Smooth muscle cell (in vitro differentiated cells): ENCODE measurements at regions not wholly inside any gene's neighbourhood (a gene's known extent, or its start where the extent isn't known, plus 50 kb on each side); places are given as distances from the start of the nearest gene placed in this dataset.

Experiments
- DNase-seq: peaks from one replicate; lab custom pipeline; 2025; ENCODE audit not compliant: unreplicated experiment; lab: John Stamatoyannopoulos, UW
- H2AFZ ChIP-seq: fragments of 200-600 bp; sonication (generic); 2 replicates; pipeline ENCODE4 v1.6.0; 2016; ENCODE audit warnings: antibody characterized with exemption, low read depth, mild to moderate bottlenecking
- H3F3A ChIP-seq: fragments of 200-600 bp; sonication (generic); 2 replicates; pipeline ENCODE4 v1.6.0; 2017; ENCODE audit warnings: antibody characterized with exemption, low read depth
- H3K27ac ChIP-seq: fragments of 200-600 bp; sonication (generic); 2 replicates; pipeline ENCODE4 v1.5.1; 2016; ENCODE audit warnings: low read depth, mild to moderate bottlenecking
- H3K27me3 ChIP-seq: fragments of 200-600 bp; sonication (generic); 2 replicates; pipeline ENCODE4 v1.6.1; 2016; ENCODE audit warnings: low read depth, mild to moderate bottlenecking
- H3K36me3 ChIP-seq: fragments of 200-600 bp; sonication (generic); 2 replicates; pipeline ENCODE4 v1.5.1; 2016; ENCODE audit warnings: low read depth
- H3K4me1 ChIP-seq: fragments of 200-600 bp; sonication (generic); 2 replicates; pipeline ENCODE4 v1.5.1; 2016; ENCODE audit warnings: low read depth
- H3K4me2 ChIP-seq: fragments of 200-600 bp; sonication (generic); 2 replicates; pipeline ENCODE4 v1.6.0; 2016; ENCODE audit warnings: mild to moderate bottlenecking
- H3K4me3 ChIP-seq: fragments of 200-600 bp; sonication (generic); 2 replicates; pipeline ENCODE4 v1.5.1; 2016; ENCODE audit warnings: mild to moderate bottlenecking
- H3K79me2 ChIP-seq: fragments of 200-600 bp; sonication (generic); 2 replicates; pipeline ENCODE4 v1.6.0; 2016; ENCODE audit warnings: low read depth, mild to moderate bottlenecking
- H3K9ac ChIP-seq: fragments of 200-600 bp; sonication (generic); 2 replicates; pipeline ENCODE4 v1.6.0; 2016; ENCODE audit warnings: low read depth
- H3K9me3 ChIP-seq: fragments of 200-600 bp; sonication (generic); replicated peaks from 2 replicates; pipeline ENCODE4 v1.5.1; 2016; ENCODE audit warnings: low read depth
- H4K20me1 ChIP-seq: fragments of 200-600 bp; sonication (generic); 2 replicates; pipeline ENCODE4 v1.6.0; 2016; ENCODE audit warnings: low read depth
- WGBS: methylation state at CpG from one replicate; pipeline ENCODE4 v1.1.7; 2016; ENCODE audit warnings: low lambda C conversion rate; 5-methylcytosine and 5-hydroxymethylcytosine counted together
- TF ChIP-seq, protein P1 (sequence below): fragments of 200-600 bp; sonication (generic); IDR thresholded peaks from 2 replicates; pipeline ENCODE4 v1.5.1; 2017; ENCODE audit warnings: borderline replicate concordance, mild to moderate bottlenecking, antibody characterized with exemption; ENCODE audit not compliant: insufficient read depth, poor library complexity, severe bottlenecking

DNA sequence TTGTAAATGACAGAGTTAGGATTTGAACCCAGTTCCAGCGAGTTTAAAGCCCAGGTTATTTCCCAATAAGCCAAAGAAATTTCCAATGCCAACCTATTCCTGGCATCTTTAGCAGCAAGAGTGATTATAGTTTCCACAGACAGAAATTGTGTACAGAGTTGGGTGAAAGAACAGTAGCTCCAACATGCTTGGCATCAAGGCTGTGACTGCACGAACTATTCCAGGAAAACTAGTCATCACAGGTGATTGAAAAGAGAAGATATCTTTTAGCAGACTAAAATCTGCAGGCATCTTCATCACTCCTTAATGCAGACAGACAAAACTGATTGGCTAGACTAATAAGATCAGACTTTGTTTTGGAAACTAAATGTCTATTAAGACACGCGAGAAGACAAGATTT is 262.7 kb upstream of the PLEKHG7 start:
- Histone ChIP-seq H3K4me1 (no peaks in the 10 kb centered on the region), H3K4me2 (no peak overlapping the region), H4K20me1 (no peaks in the 10 kb centered on the region), H3K36me3 (no peaks in the 10 kb centered on the region), H3F3A (no peaks in the 10 kb centered on the region), H3K79me2 (no peaks in the 10 kb centered on the region), H3K4me3 (no peak overlapping the region), H3K27me3 (no peaks in the 10 kb centered on the region), H3K9ac (no peak overlapping the region), H3K9me3 (no peaks in the 10 kb centered on the region), H3K27ac (no peak overlapping the region), H2AFZ (no peak overlapping the region)
- TF ChIP-seq, protein P1, sequence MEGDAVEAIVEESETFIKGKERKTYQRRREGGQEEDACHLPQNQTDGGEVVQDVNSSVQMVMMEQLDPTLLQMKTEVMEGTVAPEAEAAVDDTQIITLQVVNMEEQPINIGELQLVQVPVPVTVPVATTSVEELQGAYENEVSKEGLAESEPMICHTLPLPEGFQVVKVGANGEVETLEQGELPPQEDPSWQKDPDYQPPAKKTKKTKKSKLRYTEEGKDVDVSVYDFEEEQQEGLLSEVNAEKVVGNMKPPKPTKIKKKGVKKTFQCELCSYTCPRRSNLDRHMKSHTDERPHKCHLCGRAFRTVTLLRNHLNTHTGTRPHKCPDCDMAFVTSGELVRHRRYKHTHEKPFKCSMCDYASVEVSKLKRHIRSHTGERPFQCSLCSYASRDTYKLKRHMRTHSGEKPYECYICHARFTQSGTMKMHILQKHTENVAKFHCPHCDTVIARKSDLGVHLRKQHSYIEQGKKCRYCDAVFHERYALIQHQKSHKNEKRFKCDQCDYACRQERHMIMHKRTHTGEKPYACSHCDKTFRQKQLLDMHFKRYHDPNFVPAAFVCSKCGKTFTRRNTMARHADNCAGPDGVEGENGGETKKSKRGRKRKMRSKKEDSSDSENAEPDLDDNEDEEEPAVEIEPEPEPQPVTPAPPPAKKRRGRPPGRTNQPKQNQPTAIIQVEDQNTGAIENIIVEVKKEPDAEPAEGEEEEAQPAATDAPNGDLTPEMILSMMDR: no peak
- 97% methylated on average over 4 of the region's 4 CpGs for WGBS
- DNase-seq: no peak

DNA sequence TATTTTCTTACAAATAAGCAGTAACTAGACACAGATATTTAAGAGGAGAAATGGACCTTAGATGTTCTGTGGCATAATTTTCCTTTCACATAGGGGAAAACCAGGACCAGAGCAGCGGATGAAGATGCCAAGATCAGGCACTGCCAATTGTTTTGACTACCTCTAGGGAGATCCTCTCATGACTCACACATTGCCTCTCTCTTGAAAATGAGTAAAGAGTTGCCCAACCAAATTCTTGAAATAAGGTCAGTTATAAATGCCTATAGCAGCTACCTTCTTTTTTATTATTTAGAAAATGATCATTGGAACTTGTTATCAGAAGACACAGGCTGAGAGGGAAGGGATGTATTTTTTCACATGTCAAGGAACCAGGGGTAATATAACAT is 263.4 kb upstream of the PLEKHG7 start:
- no peak overlapping the region for H3K4me3 ChIP-seq
- H3K4me1 ChIP-seq: no peaks in the 10 kb centered on the region
- no peaks in the 10 kb centered on the region for H4K20me1 ChIP-seq
- H3K27me3 ChIP-seq: no peaks in the 10 kb centered on the region
- H3K9me3 ChIP-seq: no peaks in the 10 kb centered on the region
- H3F3A ChIP-seq: no peaks in the 10 kb centered on the region
- no peaks in the 10 kb centered on the region for H3K36me3 ChIP-seq
- DNase-seq: no peak
- H3K4me2 ChIP-seq: no peak overlapping the region
- H3K79me2 ChIP-seq: no peaks in the 10 kb centered on the region
- TF ChIP-seq, protein P1: no peak
- H3K27ac ChIP-seq: no peak overlapping the region
- H3K9ac ChIP-seq: no peak overlapping the region
- H2AFZ ChIP-seq: no peak overlapping the region
- 88% methylated on average over 1 of the region's 1 CpG for WGBS

DNA sequence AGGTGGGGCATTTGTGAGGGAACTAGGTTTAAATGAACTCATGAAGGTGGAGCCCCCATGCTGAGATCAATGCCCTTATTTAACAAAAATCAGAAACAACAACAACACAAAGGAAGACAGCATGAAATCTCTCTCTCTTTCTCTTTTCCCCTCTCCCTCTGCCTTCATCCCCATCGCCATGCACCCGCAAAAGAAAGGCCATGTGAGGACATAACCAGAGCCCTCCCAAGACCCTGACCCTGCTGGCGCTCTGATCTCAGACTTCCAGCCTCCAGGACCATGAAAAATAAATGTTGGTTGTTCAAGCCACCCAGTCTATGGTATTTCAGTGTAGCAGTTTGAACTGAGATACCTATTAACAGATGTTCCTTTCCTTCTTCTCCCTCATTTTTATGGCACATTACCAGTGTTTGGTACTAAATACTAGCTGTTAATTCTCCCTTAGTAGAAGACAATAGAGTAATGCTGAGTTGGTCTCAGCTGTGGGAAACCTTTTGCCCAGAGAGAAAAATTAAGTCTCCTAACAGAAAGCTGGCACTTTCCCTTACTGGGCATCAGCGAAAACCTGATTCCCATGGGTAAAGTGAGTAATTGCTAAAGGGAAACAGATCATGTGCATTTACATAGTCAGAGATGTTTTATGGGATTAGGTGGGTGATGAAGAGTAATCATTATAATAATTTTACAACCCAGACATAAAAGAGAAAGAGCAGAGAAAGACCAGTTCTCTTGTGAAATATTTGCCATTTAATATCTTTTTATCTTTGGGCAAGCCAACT is 264.0 kb upstream of the PLEKHG7 start:
- Histone ChIP-seq H3K36me3 (no peaks in the 10 kb centered on the region), H3K9me3 (no peaks in the 10 kb centered on the region), H3K9ac (no peak overlapping the region), H3K4me1 (no peaks in the 10 kb centered on the region), H4K20me1 (no peaks in the 10 kb centered on the region), H3K79me2 (no peaks in the 10 kb centered on the region), H3K27ac (no peak overlapping the region), H3F3A (no peaks in the 10 kb centered on the region), H3K4me2 (no peak overlapping the region), H3K27me3 (no peaks in the 10 kb centered on the region), H2AFZ (no peak overlapping the region), H3K4me3 (no peak overlapping the region)
- WGBS: 87% methylated on average over 4 of the region's 4 CpGs
- TF ChIP-seq, protein P1: no peak
- DNase-seq: no peak

DNA sequence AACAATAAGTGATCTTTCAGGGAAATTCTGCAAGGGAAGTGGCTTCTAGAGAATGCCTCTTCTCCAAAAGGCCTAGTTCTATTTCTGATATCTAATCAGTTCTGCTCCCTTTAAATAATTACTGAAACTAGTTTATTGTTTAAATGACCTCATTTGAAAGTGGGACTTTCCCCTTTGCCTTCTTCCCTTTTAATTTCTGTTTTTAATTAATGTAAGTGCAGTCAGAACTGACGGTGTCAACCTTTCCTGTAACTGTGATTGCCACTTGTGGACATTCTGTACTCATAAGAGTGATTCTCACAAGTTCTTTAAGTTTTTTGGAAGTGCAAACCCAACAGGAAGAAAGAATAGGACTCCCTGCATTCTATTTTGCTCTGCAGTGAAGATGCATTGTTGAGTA is 265.3 kb upstream of the PLEKHG7 start:
- Histone ChIP-seq H3K4me3 (no peak overlapping the region), H3K4me2 (no peak overlapping the region), H3F3A (no peaks in the 10 kb centered on the region), H3K79me2 (no peaks in the 10 kb centered on the region), H3K9ac (no peak overlapping the region), H3K9me3 (no peaks in the 10 kb centered on the region), H3K27ac (no peak overlapping the region), H3K36me3 (no peaks in the 10 kb centered on the region), H2AFZ (no peak overlapping the region), H3K27me3 (no peaks in the 10 kb centered on the region), H3K4me1 (no peaks in the 10 kb centered on the region), H4K20me1 (no peaks in the 10 kb centered on the region)
- 85% methylated on average over 1 of the region's 1 CpG for WGBS
- TF ChIP-seq, protein P1: no peak
- no peak for DNase-seq
